A673 (cell line): ENCODE measurements at regions not wholly inside any gene's neighbourhood (a gene's known extent, or its start where the extent isn't known, plus 50 kb on each side); places are given as distances from the start of the nearest gene placed in this dataset.

Source experiments
- EZH2 ChIP-seq: fragments of 200-600 bp; sonication (generic); IDR thresholded peaks from 2 replicates; pipeline ENCODE4 v1.6.1; 2017; ENCODE audit warnings: borderline replicate concordance, low read depth, mild to moderate bottlenecking, mixed read lengths, antibody characterized with exemption, low read length; ENCODE audit not compliant: poor library complexity, severe bottlenecking
- TF ChIP-seq, protein P1 (sequence below): fragments of 300-800, 200-600 bp; sonication (generic); conservative IDR thresholded peaks from 2 replicates; pipeline ENCODE4 v1.5.1; 2017; ENCODE audit warnings: low read depth, mild to moderate bottlenecking, antibody characterized with exemption, low read length, moderate library complexity, mixed read lengths

DNA sequence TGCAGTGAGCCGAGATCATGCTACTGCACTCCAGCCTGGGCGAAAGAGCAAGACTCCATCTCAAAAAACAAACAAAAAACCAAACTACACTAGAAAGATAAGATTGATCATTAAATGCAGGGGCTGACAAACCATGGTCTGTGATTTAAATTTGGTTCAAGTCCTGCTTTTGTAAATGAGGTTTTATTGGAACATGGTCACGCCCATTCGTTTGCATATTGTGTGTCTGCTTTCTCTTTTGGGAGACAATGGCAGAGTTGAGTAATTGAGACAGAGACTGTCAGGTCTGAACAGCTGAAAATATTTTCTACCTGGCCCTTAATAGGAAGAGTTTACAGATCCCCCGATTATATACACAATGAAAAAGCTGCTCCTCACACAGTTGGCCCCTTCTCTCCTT lies 235.5 kb upstream of the EEF2KMT start:
- TF ChIP-seq, protein P1, sequence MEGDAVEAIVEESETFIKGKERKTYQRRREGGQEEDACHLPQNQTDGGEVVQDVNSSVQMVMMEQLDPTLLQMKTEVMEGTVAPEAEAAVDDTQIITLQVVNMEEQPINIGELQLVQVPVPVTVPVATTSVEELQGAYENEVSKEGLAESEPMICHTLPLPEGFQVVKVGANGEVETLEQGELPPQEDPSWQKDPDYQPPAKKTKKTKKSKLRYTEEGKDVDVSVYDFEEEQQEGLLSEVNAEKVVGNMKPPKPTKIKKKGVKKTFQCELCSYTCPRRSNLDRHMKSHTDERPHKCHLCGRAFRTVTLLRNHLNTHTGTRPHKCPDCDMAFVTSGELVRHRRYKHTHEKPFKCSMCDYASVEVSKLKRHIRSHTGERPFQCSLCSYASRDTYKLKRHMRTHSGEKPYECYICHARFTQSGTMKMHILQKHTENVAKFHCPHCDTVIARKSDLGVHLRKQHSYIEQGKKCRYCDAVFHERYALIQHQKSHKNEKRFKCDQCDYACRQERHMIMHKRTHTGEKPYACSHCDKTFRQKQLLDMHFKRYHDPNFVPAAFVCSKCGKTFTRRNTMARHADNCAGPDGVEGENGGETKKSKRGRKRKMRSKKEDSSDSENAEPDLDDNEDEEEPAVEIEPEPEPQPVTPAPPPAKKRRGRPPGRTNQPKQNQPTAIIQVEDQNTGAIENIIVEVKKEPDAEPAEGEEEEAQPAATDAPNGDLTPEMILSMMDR: no peak
- TF ChIP-seq EZH2: no peak
